Cardiac septum (tissue), 1 donor: ENCODE measurements at regions not wholly inside any gene's neighbourhood (a gene's known extent, or its start where the extent isn't known, plus 50 kb on each side); places are given as distances from the start of the nearest gene placed in this dataset.
"Not testable (repeated sequence)": the region's sequence is repeated elsewhere in the genome, so short reads cannot be mapped to it uniquely, and the experiment has no call there.

ENCODE experiments used
- DNase-seq: peaks from one replicate; pipeline ENCODE4 v3.0.0-alpha.2; 2020; ENCODE audit warnings: low spot score
- intact Hi-C: fragments of 100-400 bp; cut with DNase I; formaldehyde crosslinking; loops from one replicate; pipeline ENCODE4 v1.14.0; 2022
- donor health status: DM: no; HTN: no; CAD: no.

DNA sequence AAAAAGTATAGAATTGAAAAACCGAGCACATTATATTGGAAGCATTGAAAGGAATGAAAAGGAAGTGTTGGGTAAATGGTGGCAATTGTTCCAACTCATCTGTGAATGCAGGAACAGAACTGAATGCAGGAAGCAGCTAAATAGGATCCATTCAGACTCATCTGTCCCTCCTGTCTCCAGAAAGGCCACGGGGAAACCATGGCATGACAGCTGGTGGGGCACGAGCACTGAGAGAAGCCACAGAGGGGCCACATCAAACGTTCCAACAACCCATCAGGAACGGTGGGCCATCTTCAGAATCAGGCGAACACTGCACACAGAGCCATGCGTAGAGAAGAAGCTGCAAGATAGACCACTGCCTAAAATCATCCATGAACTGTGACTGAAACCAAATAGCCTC lies 138.5 kb upstream of the SLC35G4 start:
- no peak for DNase-seq
- intact Hi-C loops, result no loop called here

DNA sequence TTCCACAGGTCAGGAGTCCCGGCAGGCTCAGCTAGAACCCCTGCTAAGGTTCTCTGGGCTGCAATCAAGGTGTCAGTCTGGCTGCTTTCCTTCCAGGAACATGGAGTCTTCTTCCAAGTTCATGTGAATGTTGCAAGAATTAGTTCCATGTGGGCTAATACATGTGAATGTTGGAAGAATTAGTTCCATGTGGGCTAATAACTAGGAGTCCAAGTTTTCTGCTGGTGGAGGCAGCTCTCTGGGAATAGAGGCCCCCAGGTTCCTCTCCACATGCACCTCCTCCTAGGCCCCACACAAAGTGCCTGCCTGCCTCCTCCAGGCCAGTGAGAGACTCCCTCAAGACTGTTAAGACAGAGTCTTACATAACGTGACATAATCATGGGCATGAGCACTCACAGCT lies 140.8 kb upstream of the SLC35G4 start:
- intact Hi-C loops, result no loop called here
- DNase-seq, result no peak

DNA sequence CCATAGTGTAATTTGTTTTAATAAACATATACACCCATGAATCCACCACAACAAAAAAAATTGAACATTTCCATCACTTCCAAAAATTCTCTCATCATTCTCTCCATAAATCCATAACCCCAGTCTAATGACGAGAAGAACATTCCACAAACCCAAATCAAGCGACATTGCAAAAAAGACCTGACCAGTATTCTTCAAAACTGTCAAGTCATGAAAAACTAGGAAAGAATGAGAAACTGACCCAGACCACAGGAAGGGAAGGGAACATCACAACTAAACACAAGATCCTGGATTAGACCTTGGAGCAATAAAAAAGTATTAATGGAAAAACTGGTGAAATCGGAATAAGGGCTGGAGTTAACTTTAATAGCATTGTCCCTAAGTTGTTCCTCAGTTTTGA lies 141.3 kb upstream of the SLC35G4 start:
- DNase-seq, result no peak
- intact Hi-C loops, result no loop called here

DNA sequence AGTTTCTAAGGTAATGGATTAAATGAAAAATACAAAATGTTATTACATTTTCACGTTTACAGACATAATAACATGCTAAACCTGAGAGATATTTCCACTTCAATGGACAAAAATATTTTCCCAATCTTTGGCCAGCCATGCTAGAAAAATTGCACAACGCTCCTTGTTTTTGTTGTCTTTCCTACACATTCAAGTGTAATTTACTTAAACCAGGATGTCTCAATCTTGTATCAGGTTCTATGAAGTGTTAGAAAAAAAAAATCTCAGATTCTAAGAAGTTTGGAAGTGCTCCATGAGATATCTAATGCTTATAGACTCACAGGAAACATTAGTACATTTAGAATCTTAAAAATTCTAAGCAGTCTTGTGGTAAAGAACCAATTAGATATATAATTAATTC lies 141.8 kb upstream of the SLC35G4 start:
- intact Hi-C loops, result no loop called here
- DNase-seq, result no peak

DNA sequence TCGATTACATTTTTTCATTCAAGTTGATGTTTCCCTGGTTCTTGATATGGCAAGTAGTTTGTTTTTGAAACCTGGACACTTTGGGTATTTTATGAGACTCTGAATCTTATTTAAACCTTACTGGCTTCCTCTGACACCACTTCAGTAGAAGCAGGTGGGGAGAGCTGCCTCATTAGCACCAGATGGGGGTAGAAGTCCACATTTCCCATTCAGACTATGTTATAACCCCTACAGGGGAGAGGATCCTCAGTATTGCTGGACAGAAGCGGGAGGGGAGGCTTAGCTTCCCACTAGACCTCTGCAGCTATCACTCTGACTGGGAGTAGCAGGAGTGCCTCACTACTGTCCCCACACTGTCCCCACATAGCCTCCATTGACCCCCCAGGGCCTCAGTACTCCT lies 145.3 kb upstream of the SLC35G4 start:
- intact Hi-C loops, result no loop called here
- DNase-seq, result no peak

DNA sequence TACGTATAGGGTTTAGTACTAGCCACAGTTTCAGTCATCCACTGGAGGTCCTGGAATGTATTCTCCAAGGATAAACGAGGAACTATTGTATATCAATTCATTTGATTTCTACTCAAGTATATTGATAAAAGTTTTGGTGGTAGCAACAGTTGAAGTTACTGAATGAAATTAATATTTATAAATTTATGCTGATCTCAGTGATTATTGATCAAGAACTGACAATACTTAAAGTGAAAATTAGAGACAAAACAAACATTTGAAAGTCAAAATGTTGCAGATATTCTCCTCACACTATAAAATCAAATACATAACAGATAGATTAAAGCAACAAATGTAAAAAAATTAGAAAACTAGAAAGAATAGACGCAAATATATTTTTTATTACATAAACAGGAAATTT lies 150.9 kb upstream of the SLC35G4 start:
- intact Hi-C loops, result no loop called here
- no peak for DNase-seq

DNA sequence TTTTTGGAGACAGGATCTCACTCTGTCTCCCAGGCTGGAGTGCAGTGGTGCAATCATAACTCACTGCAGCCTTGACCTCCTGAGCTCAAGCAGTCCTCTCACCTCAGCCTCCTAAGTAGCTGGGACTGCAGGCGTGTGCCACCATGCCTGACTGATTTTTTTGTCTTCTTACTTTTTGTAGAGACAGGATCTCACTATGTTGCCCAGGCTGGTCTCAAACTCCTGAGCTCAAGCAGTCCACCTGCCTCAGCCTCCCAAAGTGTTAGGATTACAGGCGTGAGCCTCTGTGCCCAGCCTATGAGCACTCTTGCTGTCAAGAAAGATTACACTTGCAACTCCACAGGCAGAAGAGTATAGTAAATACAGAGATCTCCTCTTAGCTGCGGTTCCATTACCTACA lies 151.5 kb upstream of the SLC35G4 start:
- intact Hi-C loops, DNase-seq: not testable (repeated sequence)

DNA sequence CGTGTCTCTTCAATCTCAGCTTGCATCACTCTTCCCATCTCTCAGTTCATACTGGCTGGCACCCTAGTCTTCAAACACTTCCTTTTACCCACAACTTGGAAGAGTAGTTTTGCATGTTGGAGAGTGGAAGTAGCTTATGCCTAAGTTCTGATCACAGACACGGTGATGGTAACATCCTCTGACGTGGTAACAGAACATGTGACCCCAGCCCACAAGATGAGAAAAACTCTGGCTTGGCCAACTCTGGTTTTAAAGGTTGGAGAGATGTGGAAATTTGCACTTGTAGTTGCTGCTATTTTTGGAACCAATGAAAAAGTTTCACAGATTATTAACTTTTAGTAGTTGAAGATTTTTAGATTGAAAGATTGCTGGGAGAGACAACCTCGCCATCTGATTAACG lies 155.4 kb upstream of the SLC35G4 start:
- intact Hi-C loops, result no loop called here
- DNase-seq, result no peak

DNA sequence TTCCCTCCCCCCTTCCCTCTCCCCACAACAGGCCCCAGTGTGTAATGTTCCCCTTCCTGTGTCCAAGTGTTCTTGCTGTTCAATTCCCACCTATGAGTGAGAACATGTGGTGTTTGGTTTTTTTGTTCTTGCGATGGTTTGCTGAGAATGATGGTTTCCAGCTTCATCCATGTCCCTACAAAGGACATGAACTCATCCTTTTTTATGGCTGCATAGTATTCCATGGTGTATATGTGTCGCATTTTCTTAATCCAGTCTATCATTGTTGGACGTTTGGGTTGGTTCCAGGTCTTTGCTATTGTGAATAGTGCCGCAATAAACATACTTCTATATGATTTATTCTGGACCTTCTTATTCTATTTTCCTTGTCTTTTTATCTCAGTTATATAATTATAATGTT lies 165.2 kb upstream of the SLC35G4 start:
- intact Hi-C loops, DNase-seq: not testable (repeated sequence)

DNA sequence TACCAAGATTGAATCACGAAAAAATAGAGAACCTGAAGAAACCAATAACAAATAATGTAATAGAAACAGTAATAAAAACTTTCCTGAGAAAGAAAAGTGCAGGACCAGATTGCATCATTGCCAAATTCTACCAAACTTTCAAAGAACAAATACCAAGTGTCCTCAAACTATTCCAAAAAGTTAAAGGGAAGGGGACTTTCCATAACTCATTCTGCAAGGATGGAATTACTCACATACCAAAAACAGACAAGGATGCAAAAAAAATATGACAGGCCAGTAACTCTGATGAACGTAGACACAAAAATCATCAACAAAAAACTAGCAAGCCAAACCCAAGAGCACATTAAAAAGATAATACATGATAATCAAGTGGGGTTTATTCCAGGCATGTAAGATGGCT lies 172.3 kb upstream of the SLC35G4 start:
- intact Hi-C loops, result no loop called here
- no peak for DNase-seq

DNA sequence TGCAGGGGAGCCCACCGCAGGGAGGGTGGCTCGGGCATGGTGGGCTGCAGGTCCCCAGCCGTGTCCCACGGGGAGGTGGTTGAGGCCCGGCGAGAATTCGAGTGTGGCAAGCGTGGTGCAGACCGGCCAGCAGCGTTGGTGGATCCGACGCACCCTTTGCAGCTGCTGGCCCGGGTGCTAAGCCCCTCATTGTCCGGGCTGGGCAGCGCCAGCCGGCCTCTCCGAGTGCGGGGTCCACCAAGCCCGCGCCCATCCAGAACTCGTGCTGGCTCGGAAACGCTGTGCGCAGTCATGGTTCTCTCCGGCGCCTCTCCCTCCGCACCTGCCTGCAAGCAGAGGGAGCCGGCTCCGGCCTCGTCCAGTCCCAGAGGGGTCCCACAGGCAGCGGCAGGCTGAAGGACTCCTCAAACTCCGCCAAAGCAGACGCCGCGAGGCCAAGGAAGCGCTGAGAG lies 177.0 kb upstream of the SLC35G4 start:
- no peak for DNase-seq
- intact Hi-C loops, result no loop called here

DNA sequence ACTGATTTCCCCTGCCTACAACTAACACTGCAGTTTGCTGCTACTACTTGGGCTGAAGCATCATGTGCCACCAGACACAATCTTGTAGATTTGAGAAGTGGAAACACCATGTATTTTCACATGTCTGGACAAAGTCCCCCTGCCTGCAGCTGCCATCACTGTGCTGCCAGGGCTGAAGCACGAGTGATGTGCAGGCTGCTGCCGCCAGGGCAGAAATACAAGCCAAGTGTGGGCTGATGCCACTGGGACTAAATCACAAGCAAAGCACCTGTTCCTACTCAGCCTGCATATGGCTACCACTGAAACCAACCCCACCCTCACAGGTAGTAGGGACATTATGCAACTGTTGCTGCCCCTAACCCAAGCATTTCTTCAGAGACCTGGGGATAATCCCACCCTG lies 179.5 kb upstream of the SLC35G4 start:
- no peak for DNase-seq
- intact Hi-C loops, result no loop called here

DNA sequence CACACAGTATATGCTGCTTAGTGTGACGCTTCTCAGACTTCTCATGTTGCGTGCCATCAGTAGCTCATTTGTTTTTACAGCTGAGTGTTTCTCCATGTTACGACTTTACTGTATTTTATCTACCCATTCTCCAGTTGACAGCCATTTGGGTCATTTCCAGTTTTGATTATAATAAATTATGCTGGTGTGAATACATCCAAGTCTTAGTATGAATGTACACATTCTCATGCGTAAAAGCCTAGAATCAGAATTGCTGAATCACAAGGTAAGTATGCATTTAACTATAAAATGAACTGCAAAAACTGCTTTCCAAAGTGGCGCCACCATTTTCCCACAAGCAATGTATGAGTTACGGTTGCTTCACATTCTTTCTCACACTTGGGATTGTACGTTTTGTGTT lies 184.2 kb upstream of the SLC35G4 start:
- intact Hi-C loops, result no loop called here
- DNase-seq, result no peak

DNA sequence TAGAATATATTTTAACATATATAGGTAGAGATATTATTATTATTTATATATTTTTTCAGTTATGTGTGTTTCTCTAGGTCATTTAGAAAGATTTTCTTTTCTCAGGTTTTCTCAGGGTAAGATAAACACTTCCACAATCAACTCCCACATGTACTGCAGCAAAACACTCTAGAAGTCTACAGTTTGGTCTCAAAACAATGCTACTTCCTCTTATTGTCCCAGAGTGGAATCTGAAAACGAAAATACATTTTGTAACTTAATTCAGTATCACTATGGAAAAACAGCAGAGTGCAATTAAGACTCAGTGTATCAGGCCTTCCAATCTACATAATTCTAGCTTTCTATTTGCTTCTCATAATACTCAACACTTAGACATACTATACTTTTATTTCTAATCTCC lies 190.1 kb upstream of the SLC35G4 start:
- intact Hi-C loops, result no loop called here

DNA sequence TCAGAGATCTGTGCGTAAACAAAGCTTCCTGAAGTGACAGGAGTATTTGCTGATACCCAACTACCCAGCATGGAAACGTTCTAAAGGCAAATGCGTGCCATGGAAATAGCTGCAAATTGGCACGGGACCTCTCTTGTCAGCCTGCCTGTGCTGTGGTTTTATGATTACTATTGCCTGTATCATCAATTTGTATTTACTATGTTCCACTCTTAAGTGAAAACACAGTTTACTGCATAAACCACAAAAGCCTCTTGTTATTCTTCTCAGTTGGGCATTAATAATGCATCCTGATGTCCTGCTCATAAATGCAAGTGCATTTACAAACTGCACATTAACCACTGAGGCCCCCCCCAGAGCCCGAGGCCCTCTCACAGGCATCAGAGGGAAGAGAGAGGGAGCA lies 196.6 kb upstream of the SLC35G4 start:
- intact Hi-C loops, result no loop called here
- no peak for DNase-seq

More for the DNA sequence above, 190.1 kb upstream of the SLC35G4 start:
- DNase-seq, result no peak

DNA sequence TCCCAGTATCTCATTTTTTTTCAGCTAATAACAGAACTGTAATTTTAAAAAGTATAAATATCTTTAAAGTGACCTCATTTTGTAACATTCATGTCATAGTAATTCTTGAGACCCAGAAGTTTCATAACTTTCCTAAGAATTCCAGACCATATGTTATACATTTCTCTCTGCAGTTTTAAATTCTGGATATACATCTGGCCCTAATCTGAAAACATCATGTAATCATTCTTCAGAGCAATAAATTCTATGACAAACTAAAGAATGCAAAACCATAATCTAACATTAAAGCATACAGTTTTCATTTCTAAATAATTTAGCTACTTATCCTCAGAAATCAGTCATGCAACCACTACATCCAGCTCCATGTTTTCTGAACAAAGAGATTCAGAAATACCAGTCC lies 198.3 kb upstream of the SLC35G4 start:
- DNase-seq, result no peak
- intact Hi-C loops, result no loop called here

DNA sequence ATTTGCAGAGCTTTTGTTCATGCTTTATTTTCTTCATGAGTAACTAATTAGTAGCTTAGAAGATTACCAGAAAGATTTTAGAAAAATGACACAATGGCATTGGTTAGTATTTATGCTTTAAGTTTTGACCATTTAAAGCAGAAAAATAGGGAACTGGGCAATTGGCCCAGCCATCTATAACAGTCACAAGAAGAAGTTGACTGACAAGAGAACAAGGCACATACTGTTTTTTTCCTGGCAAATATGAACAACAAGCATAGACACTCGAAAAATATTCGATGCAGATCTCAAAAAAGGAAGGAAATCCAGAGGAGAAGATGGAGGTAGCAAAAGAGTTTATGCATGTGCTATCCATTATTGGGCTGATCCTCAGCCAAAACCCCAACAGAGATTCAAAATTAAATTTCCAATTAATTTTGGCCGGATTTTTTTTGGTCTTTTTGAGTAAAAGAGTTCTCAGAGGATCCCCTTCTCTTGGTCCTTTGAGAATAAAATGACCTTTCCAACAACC lies 200.8 kb upstream of the SLC35G4 start:
- DNase-seq, result no peak
- intact Hi-C loops, result no loop called here

DNA sequence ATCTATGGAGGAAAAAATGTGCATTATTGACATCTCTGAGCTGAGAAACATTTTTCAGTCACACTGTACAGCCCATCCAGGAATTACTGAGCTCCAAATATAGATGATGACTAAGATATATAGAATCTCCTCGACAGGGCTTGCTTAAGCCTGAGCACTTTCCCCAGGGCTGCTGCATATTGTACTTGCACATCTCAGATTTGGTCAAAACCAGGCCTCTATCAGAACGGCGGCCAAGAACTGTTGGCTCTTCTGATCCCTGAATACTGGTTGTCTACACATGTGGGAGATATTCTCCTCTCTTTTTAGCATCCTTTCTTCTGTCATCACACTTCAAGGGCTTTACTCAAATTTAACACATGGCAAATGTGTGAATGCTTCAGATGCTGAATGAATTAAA lies 201.5 kb upstream of the SLC35G4 start:
- DNase-seq, result no peak
- intact Hi-C loops, result no loop called here

DNA sequence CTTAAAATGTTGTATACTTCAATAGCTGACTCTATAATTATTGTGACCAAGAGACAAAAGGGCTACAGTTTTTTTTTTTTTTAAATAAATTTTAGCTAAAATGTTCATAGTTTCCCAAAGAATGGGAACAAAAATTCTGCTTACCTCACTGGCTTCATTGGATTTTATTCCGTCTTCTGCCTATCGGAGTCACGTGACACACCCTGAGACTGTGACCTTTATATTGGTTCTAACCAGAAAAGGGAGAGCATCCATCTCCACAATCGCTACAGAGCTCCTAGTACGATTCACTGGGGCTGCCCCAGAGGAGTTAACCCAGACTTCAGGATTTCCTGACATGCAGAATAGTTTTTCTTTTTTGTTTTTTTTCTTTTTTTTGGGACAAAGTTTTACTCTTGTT lies 203.6 kb upstream of the SLC35G4 start:
- no peak for DNase-seq
- intact Hi-C loops, result no loop called here

DNA sequence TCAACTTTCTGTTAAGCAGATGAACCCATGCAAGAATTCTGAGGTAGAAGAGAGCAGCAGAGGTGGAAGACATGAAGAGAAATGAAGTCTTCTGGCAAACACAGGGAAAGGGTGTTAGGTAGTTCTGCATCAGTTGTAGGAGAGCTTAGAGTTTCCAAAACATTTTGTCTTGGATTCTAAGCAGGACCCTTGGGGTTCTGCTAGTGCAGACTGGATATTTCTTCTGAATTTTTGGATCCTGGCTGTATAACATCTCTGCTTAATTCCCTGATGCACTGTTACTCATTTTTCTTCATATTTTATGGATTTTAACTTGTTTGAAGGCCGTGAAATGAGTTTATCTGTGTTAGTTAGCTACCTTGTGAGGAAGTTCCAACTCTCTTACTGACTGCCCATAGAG lies 208.7 kb upstream of the SLC35G4 start:
- intact Hi-C loops, result no loop called here
- DNase-seq, result no peak

DNA sequence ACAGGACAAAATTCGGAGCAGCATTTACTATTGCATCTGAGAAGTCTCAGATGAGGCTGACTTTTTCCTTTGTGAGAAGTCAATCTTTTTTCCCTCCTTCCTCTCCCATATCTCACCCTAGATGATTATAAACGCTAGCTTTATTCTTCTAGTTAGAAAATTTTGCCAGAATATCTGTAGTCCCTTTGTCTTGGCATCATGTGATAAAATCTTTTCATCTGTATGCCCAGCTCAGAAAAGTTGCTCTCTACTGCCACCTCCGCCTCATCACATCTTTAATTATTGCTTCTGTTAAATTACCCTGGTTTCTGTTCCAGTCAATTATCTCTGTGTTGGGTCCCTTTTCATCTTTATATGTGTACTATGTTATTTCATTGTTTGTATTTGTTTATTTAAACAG lies 210.8 kb upstream of the SLC35G4 start:
- intact Hi-C loops, result no loop called here
- DNase-seq, result no peak
